COLO829 (cell line): ENCODE measurements at regions not wholly inside any gene's neighbourhood (a gene's known extent, or its start where the extent isn't known, plus 50 kb on each side); places are given as distances from the start of the nearest gene placed in this dataset.

Experiments
- DNase-seq: peaks from one replicate; pipeline ENCODE4 v3.0.0; 2012; ENCODE audit warnings: low spot score

DNA sequence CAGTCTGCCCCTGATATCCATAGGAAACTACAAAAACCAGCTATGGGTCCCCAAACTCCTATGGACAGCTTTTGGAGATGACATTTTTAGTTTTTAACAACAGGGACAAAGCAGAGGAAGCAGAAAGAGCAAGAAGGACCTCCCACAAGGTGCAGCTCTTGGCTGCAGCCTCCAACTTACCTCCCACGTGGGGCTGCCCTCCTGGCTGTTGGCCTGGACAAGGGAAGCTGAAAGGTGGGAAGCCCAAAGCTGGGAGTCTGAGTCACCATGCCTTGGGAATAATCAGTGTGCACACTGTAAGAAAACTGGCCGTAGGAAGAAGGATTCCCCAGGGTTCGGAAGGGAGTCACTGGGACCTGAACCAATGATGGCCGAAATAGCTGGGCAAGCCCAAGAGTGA lies 51.8 kb upstream of the PAX1 start:
- DNase-seq = no peak

DNA sequence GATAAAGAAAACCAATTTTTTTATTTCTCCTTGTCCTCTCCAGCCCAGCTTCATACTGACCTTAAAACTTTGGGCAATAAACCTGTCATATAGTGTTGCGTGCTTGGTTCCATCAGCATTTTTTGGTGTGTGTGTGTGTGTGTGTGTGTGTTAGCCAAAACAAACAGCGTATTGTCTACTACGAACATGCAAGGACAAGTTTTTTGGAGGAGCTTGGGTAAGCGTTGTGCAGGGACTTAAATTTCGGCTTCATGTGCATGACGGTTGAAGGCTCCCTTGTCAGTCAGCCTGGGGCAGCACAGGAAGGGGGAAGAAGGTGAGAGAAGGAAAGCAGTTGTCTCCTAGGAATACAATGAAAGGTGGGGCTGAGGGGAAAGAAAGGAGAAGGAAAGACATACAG lies 62.0 kb upstream of the PAX1 start:
- no peak for DNase-seq

DNA sequence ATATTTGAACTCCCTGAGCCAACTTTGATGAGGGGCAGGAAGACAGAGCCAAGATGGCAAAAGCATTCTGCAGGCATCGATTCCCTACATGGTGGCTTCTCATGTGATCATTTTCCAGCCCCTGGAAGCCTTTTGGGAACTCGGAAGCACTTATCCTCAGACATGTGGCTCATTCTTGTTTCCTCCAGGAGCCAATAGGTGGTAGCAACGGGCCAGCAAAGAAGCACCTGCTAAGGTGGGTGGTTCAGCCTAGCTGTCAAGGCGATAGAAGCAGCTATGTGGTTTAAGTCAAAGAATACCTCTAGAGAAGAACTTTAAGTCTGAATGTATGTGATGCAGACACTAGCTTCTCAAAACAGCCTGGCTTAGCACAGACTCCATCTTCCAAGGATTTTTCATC lies 64.9 kb upstream of the PAX1 start:
- no peak for DNase-seq

DNA sequence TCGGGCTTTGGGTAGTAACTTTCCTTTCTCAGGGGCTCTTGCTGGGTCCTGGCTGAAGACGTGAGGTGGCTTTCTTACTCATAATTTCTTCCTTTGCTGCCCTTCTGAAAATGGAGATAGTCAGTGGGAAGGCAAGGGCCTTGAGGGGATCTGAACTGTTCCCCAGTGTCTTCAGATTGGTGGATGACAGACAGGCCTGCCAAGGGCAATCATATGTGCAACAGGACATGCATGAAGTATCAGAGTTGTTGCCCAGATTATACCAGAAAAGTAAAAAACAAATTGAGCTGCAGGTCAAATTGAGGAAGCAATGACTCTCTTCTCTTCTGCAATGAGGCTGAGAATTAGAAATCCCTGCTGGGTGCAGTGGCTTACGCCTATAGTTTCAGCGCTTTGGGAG lies 71.6 kb upstream of the PAX1 start:
- DNase-seq = no peak

DNA sequence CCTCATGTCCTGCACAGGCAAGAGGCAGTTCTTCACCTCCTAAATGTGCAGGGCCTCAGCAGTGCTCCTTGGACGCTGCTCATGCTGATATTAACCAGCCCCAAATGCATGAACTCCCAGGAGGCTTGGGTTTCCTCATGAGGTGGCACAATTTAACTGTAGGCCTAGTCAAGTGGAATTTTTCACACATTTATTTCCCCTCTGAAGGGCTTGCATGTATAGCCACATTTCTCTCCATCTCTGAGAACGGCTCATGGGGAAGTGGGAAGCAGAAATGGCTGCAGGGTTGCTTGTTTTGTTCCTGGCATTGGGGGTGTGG lies 72.8 kb upstream of the PAX1 start:
- no peak for DNase-seq

DNA sequence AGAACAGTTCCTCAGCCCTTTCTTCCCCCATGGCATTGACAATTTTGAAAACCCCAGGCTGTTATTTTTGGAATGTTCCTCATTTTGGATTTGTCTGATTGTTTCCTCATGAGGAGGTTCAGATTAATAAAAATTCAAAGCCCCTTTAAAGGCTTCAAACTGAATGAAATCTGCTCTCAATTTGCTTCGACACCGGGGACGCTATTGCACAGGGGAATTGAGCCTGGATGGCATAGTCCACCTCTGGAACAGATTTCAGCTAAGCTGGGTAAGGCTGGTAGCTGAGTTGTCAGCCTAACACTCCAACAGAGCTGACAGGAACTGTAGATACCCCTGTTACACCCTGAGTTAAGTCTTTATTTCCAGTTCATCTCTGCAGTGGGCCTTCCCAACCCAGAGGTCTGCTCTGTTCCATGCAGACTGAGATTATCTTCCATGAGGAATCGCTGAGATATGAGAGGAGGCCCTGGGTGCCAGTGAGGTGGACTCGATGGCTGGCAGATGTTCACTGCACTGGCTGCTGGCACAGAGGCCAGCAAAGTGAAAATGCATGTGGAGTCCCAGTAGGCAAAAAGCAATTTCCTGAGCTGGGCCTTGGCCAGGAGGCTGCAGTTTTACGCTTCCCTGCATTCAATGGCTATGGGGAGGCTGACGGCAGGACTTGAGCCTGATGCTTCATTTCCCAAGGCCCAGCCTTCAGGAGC lies 73.3 kb upstream of the PAX1 start:
- DNase-seq = no peak

DNA sequence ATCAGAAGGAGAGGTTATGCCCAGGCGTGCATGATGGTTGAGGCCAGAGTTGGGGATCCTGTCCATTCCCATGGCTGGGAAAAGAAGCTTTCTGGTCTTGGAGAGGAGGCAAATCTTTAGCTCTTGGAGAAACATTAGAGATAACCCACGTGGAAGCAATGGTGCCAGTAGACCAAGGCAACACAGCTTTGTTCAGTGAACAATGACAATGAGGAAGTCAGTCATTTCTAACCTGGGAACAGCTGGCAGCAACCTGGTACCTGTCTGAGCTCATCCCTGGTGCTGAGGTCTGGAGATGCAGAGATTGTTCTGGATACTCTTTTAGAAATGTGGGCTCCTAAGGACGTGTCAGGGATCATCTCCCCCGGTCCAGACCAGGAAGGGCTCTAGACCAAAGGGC lies 76.7 kb upstream of the PAX1 start:
- no peak for DNase-seq

DNA sequence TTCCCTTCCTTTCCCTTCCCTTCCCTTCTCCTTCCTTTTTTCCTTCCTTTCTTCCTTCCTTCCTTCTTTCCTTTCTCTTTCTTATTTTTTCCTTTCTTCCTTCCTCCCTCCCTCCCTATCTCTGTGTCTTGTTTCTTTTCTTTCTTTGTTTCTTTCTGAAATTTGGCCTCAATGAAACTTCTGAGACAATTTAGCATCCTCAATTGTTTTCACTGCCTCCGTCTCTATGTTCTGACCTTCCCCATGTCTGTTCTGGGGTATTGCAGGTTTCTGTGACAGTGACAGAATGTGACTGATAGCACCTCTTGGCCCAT lies 81.7 kb upstream of the PAX1 start:
- DNase-seq = no peak

DNA sequence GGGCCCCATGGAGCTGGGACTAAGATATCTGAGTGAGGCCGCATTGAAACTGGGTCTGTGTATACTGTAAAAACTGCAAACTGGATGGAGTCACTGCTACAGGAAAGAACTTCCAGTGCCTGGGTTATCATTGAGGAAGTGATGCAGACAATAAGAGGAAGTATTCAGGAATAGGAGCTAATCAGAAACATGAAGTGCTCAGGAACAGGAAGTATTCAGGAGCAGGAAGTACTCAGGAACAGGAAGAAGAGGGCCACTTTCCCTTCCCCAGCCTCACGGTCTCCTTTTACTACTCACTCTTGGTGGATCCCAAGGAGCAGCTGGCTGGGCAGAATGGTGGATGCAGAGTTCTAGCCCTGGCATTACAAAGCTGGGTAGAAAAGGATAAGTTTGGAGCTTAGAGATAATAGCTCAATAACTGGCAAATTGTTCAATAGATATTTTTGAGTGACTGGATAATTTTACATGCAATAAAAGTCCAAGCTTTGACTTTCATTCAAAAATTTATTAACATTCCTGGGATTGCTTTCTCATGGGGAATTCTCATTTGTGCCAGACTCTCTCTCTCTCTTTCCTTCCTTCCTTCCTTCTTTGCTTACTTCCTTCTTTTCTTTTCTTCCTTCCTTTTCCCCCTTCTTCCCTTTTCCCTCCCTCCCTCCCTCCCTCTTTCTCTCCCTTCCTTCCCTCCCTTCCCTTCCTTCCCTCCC lies 82.2 kb upstream of the PAX1 start:
- DNase-seq = no peak

DNA sequence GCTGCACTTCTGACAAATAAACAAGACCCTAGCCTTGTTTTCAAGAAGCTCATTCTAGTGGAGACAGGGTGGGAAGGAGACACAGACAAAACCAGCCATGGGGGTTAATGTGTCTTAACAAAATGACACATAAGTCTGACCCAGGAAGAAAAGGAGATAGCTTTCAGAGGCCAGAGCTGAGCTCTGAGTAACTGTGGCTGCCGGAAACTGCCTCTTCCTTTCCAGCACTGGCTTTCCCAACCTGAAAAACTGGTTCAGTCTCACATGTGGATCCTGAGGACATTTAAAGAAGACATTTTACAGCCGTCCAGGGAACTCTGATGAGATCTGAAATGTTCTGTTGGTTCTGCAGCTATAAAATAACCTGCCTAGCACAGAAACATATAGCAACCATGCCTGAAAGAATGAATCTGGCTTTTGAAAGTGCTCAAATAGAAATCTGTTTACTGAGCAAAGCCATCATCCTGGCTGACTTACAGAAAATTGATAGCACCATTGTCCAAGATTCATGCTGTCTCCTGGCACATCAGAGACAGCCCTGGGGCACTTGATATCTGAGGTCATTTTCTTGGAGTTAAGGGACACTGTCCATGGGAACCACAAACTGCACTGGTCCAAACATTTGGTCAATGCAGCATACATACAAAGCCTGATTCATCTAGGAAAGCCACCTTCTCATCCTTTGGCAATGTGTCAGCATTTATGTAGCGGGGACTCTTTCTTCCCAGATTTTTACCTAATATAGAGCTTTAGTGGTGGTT lies 83.2 kb upstream of the PAX1 start:
- no peak for DNase-seq

DNA sequence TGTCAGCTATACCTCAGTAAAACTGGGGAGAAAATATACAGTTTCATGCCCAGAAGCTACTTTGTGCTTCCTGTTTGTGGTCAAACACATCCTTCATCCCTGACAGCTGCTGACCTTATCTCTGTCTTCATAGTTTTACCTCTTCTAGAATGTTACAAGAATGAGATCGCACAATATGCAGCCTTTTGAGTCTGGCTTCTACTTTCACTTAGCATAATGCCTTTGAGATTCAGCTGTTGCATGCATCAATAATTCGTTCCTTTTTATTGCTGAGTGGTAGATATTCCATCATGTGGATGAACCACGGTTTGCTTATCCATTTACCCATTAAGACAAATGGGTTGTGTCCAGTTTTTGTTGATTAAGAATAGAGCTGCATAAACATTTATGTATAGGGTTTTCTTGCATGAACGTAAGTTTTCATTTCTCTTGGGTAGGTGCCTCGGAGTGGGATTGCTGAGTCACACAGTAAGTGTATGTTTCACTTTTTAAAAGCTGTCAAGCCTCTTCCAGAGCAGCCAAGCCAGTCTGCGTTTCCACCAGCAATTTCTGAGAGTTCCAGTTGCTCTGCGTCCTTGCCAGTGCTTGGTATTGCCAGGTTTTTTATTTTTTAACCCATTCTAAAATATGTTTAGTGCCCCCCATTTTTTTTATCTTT lies 86.6 kb upstream of the PAX1 start:
- DNase-seq = no peak

DNA sequence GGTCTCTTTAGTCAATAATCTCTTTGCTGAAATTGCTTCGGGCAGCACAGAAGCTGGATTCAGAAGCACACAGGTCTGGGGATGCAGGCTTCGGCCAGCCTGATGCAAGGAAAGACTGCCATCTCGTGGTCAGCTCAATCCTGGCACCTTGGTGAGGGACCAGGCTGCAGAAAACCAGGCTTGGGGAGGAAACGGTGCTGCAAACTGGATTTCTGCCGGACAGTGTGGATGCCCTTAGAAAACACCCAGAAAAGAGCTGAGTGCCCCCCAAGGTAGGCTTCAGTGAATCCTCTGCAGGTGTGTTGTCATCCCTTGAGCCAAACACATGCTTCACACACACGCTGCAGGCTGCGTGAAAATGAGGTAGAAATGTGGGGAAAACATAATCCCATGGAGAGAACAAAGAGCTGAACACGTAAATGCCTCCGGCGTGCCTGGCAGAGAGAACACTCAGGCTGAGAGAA lies 89.8 kb upstream of the PAX1 start:
- DNase-seq = peak; percentile 81

DNA sequence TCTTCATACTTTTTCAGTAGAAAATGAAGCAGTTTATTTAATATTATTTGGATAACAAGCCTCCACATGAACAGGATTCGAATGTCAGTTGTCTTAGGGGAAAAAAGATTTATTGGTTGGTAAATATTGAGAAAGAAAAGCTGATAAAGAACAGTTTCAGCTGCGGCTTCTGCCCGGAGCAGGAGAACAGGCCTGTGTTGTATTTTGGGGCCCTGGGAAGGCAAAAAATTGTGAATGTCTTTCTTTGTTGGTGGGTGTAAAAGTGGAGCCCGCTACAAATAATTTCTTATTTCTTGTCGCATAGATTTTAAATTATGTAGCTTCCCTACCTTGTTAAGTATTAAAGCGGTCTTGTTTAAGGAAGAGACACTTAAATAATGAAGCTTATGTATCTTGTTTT lies 90.5 kb upstream of the PAX1 start:
- DNase-seq = no peak

DNA sequence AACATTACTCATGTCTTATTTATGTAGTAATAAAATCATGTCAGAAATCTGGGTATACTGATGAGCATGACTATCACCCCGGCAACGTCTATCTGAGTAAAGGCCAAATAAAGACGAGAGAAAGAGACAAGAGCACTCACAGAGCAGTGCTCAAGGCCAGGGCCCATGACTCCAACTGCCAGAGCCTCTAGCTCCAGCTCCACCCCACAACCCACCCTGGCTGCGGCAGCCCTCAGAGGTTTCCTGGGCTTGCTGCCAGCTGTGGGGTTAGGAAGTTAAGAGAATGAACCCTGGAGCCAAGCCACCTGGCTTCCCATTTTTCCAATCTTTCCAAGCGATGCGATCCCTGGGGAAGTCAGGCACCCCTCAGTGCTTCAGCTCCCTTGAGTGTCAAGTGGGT lies 92.0 kb upstream of the PAX1 start:
- no peak for DNase-seq

DNA sequence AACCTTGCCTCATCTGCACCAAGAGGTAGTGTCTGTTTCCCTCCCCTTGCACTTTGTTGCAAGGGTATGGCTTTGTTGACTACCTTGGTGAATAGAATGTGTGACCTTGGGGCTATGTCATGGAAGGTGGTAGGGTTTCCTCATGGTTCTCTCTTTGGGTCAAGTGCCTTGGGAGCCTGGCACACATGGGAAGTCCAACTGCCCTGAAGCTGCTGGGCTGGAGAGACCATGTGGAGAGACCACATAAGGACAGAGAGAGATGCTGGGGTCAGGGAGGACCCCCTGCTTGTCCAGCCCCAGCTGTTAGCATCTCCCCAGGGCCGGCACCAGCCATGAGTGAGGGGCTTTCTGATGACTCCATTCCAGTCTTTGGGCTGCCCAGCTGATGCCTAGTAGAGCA lies 95.5 kb upstream of the PAX1 start:
- DNase-seq = no peak

DNA sequence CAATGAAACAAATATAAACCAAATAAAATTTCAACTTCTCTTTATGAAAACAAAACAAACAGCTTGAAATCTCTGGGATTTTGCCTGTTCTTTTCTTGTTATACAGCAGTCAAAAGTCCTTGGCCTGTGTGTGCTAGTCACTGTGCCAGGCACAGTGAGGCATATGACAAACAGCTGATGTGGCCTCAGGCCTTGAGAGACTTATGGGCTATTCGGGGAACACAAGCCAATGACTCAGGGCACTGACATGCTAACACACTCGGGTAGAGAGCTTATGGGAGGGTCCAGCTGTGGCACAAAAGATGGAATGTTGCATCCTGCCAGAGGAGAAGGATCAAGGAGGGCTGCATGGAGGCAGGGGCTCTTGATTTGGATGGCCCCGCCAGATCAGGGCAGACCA lies 95.4 kb upstream of the NKX2-2 start:
- DNase-seq = peak; percentile 32

DNA sequence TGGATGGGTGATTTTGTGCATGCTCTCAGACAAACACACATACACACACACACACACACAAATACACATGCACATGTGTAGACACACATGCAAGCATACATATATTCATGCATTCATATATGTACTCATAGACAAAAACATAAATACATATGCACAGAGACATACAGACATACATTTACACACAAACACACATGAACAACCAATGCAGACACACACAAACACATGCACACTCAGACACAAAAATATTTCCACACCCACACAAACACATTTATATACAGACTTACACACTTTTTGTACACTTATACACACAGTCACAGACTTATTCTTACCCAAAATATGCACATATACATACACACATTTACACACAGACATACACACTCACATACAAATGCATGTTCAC lies 94.9 kb upstream of the NKX2-2 start:
- DNase-seq = no peak

DNA sequence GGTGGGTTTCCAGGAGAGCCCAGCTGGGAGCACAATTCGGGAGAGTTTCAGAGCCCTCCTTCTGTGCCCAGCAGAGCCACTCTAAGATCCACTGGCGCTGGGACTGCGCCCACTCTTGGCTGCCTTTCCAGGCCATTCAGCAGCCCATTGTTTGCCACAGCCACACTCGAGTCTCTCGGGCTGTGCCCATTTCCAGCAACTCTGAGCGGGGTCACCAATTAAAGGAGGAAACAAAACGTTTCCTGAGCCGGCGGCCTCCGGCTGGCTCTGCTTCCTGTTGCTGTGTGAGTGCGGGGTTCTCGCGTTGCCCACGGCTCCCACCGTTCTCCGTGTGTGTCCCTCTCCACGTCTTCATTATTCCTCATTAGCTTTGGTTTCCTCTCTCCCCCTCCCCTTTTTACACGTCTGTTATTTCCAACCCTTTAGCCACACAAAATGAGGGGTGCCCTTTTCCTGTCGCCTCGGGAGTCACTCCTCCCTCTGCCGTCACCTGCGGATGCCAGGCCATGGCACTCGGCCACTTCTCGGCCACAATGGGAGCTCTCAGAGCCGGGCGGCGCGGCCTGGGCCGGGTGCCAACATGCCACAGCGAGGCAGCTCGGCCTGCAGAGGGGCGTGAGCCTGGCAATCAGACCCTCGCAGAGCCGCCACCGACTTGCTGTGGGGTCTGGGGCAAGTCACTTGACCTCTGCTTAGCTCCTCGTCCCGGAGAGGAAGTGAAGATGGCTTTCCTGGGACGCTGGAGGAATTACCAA lies 94.3 kb upstream of the NKX2-2 start:
- peak; percentile 35 for DNase-seq

DNA sequence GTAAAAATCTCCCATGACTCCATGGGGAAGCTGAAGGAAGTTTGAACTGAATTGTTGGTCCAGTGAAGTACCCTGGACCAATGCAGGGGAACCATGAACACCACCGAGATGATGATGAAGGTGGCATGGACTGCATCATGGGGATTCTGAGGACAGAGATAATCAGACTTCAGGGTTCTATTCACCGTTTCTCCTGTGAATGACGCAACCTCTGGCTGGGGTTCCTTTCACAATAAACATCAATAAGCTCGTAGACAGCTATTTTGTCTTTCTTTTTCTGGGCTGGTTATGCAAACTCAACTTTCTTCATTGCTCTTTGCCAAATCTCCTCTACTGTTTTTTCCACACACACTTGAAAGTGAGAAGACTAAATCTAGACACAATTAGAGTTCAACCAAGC lies 87.9 kb upstream of the NKX2-2 start:
- no peak for DNase-seq

DNA sequence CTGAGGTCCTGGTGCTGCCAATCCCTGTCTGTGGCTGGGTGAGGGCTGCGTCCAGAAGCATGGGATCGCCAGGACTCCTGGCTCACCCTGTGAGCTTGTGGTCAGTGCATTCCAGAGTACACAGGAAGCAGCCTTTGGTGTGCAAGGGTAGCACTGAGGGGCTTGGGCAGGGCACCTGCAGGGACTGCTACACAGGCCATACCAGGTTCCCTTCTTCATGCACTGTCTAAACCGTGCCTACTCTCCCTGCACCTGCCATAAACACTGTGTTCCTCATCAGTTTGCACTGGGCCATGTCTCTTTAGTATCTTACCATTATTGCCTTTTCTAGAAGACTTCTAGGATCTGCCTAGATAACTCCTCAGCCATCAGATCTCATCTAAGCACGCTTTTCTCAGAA lies 72.8 kb upstream of the NKX2-2 start:
- no peak for DNase-seq

DNA sequence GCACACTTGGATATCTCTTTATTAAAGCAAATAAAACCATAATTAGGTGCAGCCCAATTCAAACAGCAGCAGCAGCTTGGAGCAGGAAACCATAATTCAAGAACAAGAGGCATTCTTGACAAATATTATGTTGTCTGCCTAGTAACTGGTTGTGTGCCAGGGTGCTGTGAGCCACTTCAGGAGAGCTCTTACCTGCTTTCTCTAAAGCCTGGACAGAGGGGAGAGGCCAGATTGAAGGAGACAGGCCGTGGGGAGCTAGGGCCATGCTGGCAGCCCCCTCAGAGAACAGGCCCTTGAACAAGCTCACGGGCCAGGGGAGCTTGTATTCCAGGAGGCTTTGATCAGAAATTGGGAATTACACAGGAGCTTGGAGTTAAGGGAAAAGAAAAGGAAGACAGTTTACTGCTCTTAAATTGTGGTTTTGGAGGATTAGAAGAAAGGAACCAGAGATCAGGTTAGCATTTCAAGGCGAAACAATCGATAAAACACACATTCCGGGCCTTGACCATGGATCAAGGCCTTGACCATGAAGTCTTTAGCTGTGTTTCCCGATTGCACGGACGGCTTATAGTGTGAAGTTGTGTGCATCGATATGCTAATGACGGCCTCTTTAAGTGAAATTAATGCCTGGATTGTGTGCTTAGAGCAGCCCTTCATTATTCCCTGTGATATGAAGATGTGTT lies 69.8 kb upstream of the NKX2-2 start:
- DNase-seq = no peak

DNA sequence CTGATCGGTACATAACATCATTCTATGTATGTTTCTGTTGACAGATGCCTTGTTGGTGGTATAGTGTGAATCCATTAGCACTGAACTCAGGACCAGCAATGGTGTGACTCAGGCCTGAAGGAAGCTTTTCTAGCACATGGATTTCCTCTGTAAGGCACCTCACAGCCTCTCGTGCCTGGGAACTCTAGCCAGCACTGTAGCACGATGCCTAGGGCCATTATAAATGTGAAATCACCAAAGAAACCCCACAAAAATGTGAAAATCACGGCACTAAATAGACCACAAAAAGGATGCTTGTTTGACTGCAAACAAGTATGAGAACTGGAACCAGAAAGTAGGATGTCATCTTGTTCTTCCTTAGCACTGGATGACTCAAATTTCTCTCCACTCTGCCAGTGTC lies 63.7 kb upstream of the NKX2-2 start:
- DNase-seq = no peak
